ENCODE measurements at regions not wholly inside any gene's neighbourhood (a gene's known extent, or its start where the extent isn't known, plus 50 kb on each side); places are given as distances from the start of the nearest gene placed in this dataset.

DNA sequence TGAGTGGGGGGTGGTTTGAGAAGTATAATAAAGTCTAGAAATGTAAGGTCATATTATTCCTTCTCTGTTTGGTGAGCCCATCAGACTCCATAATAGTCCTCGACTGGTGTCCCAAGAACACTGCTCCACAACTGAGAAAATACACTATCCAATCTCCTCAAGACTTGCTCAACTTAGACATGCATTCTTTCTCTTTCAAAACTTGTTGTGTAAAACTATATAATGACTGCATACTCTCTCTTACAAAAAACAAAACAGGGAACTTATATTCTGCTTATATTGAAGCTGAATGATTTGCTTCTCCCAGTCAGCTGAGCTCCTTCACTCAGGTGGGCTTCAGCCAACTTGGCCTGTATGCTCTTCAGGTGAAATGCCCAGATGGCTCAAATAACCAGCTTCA is 204.7 kb downstream of the ZNF365 start:
- DNase-seq (ENCODE audit: low spot score), result no peak
- TF ChIP-seq, protein P1, sequence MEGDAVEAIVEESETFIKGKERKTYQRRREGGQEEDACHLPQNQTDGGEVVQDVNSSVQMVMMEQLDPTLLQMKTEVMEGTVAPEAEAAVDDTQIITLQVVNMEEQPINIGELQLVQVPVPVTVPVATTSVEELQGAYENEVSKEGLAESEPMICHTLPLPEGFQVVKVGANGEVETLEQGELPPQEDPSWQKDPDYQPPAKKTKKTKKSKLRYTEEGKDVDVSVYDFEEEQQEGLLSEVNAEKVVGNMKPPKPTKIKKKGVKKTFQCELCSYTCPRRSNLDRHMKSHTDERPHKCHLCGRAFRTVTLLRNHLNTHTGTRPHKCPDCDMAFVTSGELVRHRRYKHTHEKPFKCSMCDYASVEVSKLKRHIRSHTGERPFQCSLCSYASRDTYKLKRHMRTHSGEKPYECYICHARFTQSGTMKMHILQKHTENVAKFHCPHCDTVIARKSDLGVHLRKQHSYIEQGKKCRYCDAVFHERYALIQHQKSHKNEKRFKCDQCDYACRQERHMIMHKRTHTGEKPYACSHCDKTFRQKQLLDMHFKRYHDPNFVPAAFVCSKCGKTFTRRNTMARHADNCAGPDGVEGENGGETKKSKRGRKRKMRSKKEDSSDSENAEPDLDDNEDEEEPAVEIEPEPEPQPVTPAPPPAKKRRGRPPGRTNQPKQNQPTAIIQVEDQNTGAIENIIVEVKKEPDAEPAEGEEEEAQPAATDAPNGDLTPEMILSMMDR (IDR thresholded peaks at IDR 0.05; ENCODE audit: borderline replicate concordance, control extremely low read depth, extremely low read depth, insufficient read depth, missing control alignments), result no peak
- in situ Hi-C loops (cut with MboI; ENCODE audit: low sequenced_read_pairs, unreplicated experiment), result loop anchor here (25.0 kb wide), 1 partner anchor 508 kb away; no protein-coding TSS in a partner anchor

DNA sequence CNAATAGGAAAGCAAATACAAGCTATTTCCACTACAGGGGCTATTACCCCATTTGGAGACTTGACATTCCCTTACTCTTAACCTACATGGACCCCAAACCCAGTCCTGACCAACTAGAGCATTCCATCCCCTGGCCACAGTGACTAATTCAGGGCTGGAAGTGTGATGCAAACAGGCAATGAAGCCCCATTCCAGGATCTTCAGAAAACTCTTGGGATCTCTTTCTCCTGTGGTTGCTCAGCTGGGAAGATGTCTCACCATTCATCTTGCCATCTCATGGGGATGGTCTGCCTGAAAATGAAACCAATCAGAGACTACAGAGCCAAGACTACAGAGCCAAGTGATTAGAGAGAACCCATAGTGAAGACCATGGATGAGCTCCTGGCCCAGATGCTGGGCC is 206.2 kb downstream of the ZNF365 start:
- TF ChIP-seq, protein P1 (IDR thresholded peaks at IDR 0.05; ENCODE audit: borderline replicate concordance, control extremely low read depth, extremely low read depth, insufficient read depth, missing control alignments), result no peak
- in situ Hi-C loops (cut with MboI; ENCODE audit: low sequenced_read_pairs, unreplicated experiment), result loop anchor here (25.0 kb wide), 1 partner anchor 507 kb away; no protein-coding TSS in a partner anchor
- no peak for DNase-seq (ENCODE audit: low spot score)

DNA sequence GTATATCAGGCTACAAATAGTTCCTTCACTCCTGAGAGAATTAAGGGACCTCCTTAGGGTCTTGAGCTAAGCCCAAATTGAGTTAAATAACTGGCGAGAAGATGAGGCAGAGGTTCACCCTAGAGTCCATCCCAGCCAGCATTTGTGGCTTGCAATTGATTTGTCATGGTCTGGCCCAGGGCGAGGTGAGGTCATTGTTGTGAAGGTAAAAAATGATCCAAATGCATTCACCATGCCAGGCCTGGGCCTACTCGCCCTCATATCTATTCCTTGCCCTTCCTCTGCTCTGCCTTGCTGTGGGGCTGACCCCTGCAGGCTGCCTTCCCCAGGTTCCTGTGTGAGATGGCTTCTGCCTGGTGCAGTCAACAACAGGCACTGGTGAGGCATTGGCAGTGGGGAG is 207.2 kb downstream of the ZNF365 start:
- DNase-seq (ENCODE audit: low spot score), result no peak
- in situ Hi-C loops (cut with MboI; ENCODE audit: low sequenced_read_pairs, unreplicated experiment), result loop anchor here (25.0 kb wide), 1 partner anchor 506 kb away; no protein-coding TSS in a partner anchor

DNA sequence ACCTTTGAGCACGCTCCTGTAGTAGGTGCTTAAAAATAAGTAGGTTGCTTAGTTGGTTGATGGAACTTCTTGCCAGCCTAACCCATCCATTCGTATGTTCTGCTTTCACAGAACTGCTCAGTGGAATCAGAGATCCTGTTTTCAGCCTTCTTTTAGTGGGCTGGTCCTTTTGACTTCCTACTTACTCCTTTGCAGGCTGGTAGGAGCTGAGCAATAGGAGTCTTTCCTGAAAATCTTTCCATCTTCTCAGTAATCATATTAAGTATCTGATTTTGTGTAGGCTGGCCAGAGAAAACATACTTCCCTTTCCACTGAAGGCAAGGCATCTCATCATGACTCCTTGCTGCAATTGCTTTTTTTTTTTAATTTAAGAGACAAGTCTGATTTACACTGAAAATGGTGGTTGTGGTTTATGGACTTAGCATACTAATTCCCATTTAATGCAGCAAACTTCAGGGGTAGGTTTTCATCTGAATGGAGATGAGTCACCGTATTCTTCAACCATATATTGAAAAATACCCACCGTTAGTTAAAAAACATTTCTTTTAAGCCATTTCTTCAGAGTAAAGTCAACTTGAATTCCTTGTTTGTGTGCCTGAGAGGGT is 208.0 kb downstream of the ZNF365 start:
- TF ChIP-seq, protein P1 (IDR thresholded peaks at IDR 0.05; ENCODE audit: borderline replicate concordance, control extremely low read depth, extremely low read depth, insufficient read depth, missing control alignments), result no peak
- no peak for DNase-seq (ENCODE audit: low spot score)
- in situ Hi-C loops (cut with MboI; ENCODE audit: low sequenced_read_pairs, unreplicated experiment), result loop anchor here (25.0 kb wide), 1 partner anchor 505 kb away; no protein-coding TSS in a partner anchor

More for the DNA sequence above, 207.2 kb downstream of the ZNF365 start:
- TF ChIP-seq, protein P1 (IDR thresholded peaks at IDR 0.05; ENCODE audit: borderline replicate concordance, control extremely low read depth, extremely low read depth, insufficient read depth, missing control alignments), result no peak

DNA sequence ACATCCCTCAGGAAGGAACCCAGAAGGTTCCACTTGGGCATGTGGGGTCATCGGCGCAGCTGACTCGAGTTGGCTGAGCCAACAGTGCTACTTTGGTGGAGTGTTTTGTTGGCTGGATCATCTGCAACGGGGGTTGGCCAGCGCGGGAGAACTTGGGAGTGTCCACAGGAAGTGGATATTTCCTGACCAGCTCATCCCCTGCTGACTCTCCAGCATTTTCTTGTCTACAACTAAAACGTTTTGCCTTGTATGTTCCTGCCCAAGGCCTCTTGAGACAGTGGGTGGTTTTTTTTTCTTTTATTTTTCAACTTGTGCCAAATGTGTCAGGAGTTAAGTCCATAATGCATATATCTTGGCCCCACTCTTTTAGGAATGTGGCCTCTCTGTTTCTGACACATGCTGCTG is 208.6 kb downstream of the ZNF365 start:
- TF ChIP-seq, protein P1 (IDR thresholded peaks at IDR 0.05; ENCODE audit: borderline replicate concordance, control extremely low read depth, extremely low read depth, insufficient read depth, missing control alignments), result no peak
- in situ Hi-C loops (cut with MboI; ENCODE audit: low sequenced_read_pairs, unreplicated experiment), result loop anchor here (25.0 kb wide), 1 partner anchor 504 kb away; no protein-coding TSS in a partner anchor
- no peak for DNase-seq (ENCODE audit: low spot score)

DNA sequence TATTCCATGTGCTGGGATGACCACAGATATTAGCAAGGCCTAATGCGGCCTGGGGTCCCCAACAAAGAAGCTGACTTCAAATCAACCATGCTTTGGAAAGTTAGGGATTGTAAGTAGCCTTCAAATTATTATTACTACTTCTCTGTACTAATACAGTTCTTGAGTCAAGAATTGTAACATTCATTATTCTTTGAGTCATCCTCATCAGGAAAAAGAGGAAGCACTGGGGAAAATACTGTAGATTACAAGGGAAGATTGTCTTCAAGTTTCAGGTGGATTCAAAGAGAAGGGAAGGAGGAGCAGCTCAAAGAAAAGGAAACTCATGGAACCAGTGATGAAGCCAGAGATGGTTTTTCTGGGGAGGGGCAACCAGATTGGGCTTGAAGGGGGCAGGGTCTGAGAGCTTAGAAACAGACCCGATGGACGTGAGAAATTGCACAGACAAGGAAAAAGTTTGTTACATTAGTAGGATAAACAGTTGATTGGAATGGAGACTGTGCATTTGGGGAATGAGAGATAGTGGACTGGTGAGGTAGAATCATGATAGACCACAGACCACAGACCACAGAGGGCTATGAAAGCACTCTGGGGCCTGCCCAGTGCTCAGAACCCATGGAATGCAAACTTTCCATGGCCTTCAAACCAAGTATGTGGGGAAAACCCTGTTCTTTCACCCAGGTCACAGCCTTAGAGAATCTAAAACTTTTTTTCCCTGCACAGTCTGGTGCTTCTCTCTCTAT is 209.9 kb downstream of the ZNF365 start:
- in situ Hi-C loops (cut with MboI; ENCODE audit: low sequenced_read_pairs, unreplicated experiment), result loop anchor here (25.0 kb wide), 1 partner anchor 503 kb away; no protein-coding TSS in a partner anchor
- DNase-seq (ENCODE audit: low spot score), result no peak
- TF ChIP-seq, protein P1 (IDR thresholded peaks at IDR 0.05; ENCODE audit: borderline replicate concordance, control extremely low read depth, extremely low read depth, insufficient read depth, missing control alignments), result no peak
